Neural cell (in vitro differentiated cells): ENCODE measurements at regions not wholly inside any gene's neighbourhood (a gene's known extent, or its start where the extent isn't known, plus 50 kb on each side); places are given as distances from the start of the nearest gene placed in this dataset.
"Not testable (repeated sequence)": the region's sequence is repeated elsewhere in the genome, so short reads cannot be mapped to it uniquely, and the experiment has no call there.

Experiments used
- EP300 ChIP-seq: fragments of 450-650 bp; conservative IDR thresholded peaks from 2 replicates; pipeline ENCODE4 v1.6.1; 2014; ENCODE audit warnings: antibody characterized with exemption, mild to moderate bottlenecking, moderate library complexity; ENCODE audit not compliant: poor library complexity, severe bottlenecking
- EZH2 ChIP-seq: fragments of 200-600, 300-800 bp; shearing (Covaris generic), sonication (generic); IDR thresholded peaks from 2 replicates; pipeline ENCODE4 v1.6.1; 2014; ENCODE audit warnings: antibody characterized with exemption, low read length, borderline replicate concordance, mild to moderate bottlenecking; ENCODE audit not compliant: insufficient read depth, poor library complexity, severe bottlenecking
- MXI1 ChIP-seq: fragments of 450-650 bp; conservative IDR thresholded peaks from 2 replicates; pipeline ENCODE4 v1.6.1; 2014; ENCODE audit warnings: antibody characterized with exemption, mild to moderate bottlenecking; ENCODE audit not compliant: poor library complexity, severe bottlenecking
- POLR2AphosphoS5 ChIP-seq: IDR thresholded peaks from 2 replicates; pipeline ENCODE4 v1.6.1; 2012
- RAD21 ChIP-seq: fragments of 450-650 bp; conservative IDR thresholded peaks from 2 replicates; pipeline ENCODE4 v1.6.1; 2014; ENCODE audit warnings: antibody characterized with exemption, mild to moderate bottlenecking, moderate library complexity
- SMC3 ChIP-seq: fragments of 450-650 bp; conservative IDR thresholded peaks from 2 replicates; pipeline ENCODE4 v1.6.1; 2014; ENCODE audit warnings: antibody characterized with exemption, mild to moderate bottlenecking, moderate library complexity; ENCODE audit not compliant: poor library complexity
- TAF1 ChIP-seq: IDR thresholded peaks from 2 replicates; pipeline ENCODE4 v1.6.1; 2012; ENCODE audit warnings: low read depth
- TF ChIP-seq, protein P1 (sequence below): fragments of 450-650 bp; IDR thresholded peaks from 2 replicates; pipeline ENCODE4 v1.5.1; 2014; ENCODE audit warnings: antibody characterized with exemption, mild to moderate bottlenecking, moderate library complexity; ENCODE audit not compliant: poor library complexity, severe bottlenecking
- TF ChIP-seq, protein P2 (sequence below): IDR thresholded peaks from 2 replicates; pipeline ENCODE4 v1.6.1; 2012; ENCODE audit warnings: borderline replicate concordance

GRCh38 chr1:146641534-146641933 is 296.6 kb upstream of the NBPF12 start:
- TF ChIP-seq, protein P1, sequence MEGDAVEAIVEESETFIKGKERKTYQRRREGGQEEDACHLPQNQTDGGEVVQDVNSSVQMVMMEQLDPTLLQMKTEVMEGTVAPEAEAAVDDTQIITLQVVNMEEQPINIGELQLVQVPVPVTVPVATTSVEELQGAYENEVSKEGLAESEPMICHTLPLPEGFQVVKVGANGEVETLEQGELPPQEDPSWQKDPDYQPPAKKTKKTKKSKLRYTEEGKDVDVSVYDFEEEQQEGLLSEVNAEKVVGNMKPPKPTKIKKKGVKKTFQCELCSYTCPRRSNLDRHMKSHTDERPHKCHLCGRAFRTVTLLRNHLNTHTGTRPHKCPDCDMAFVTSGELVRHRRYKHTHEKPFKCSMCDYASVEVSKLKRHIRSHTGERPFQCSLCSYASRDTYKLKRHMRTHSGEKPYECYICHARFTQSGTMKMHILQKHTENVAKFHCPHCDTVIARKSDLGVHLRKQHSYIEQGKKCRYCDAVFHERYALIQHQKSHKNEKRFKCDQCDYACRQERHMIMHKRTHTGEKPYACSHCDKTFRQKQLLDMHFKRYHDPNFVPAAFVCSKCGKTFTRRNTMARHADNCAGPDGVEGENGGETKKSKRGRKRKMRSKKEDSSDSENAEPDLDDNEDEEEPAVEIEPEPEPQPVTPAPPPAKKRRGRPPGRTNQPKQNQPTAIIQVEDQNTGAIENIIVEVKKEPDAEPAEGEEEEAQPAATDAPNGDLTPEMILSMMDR, result not testable (repeated sequence)
- TF ChIP-seq POLR2AphosphoS5, TAF1, MXI1, EZH2, EP300, RAD21, SMC3: not testable (repeated sequence)
- TF ChIP-seq, protein P2, sequence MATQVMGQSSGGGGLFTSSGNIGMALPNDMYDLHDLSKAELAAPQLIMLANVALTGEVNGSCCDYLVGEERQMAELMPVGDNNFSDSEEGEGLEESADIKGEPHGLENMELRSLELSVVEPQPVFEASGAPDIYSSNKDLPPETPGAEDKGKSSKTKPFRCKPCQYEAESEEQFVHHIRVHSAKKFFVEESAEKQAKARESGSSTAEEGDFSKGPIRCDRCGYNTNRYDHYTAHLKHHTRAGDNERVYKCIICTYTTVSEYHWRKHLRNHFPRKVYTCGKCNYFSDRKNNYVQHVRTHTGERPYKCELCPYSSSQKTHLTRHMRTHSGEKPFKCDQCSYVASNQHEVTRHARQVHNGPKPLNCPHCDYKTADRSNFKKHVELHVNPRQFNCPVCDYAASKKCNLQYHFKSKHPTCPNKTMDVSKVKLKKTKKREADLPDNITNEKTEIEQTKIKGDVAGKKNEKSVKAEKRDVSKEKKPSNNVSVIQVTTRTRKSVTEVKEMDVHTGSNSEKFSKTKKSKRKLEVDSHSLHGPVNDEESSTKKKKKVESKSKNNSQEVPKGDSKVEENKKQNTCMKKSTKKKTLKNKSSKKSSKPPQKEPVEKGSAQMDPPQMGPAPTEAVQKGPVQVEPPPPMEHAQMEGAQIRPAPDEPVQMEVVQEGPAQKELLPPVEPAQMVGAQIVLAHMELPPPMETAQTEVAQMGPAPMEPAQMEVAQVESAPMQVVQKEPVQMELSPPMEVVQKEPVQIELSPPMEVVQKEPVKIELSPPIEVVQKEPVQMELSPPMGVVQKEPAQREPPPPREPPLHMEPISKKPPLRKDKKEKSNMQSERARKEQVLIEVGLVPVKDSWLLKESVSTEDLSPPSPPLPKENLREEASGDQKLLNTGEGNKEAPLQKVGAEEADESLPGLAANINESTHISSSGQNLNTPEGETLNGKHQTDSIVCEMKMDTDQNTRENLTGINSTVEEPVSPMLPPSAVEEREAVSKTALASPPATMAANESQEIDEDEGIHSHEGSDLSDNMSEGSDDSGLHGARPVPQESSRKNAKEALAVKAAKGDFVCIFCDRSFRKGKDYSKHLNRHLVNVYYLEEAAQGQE, result not testable (repeated sequence)
